ENCODE measurements at regions not wholly inside any gene's neighbourhood (a gene's known extent, or its start where the extent isn't known, plus 50 kb on each side); places are given as distances from the start of the nearest gene placed in this dataset.

- Histone ChIP-seq H3K27ac (no peak overlapping the region), H3K36me3 (no peaks in the 10 kb centered on the region), H3K9me3 (no peaks in the 10 kb centered on the region), H3K4me3 (no peak overlapping the region), H3K9ac (ENCODE audit: low read depth in 2 of 2, low read length in 2 of 2) (no peak overlapping the region), H3K27me3 (no peaks in the 10 kb centered on the region), H3K4me1 (no peaks in the 10 kb centered on the region)
- DNase-seq, result no peak
- intact Hi-C loops (cut with DNase I), result no loop called here
- no peak for TF ChIP-seq CTCF (IDR thresholded peaks at IDR 0.05)
These were observed 649.4 kb upstream of the PCDH20 start for GRCh38 chr13:62065016-62065415.

- no peak for TF ChIP-seq CTCF (IDR thresholded peaks at IDR 0.05)
- no peaks in the 10 kb centered on the region for H3K36me3 ChIP-seq
- H3K9ac ChIP-seq (ENCODE audit: low read depth in 2 of 2, low read length in 2 of 2), result no peak overlapping the region
- no peaks in the 10 kb centered on the region for H3K27me3 ChIP-seq
- no peaks in the 10 kb centered on the region for H3K4me1 ChIP-seq
- DNase-seq, result no peak
- no peak overlapping the region for H3K4me3 ChIP-seq
- no peaks in the 10 kb centered on the region for H3K9me3 ChIP-seq
- intact Hi-C loops (cut with DNase I), result no loop called here
- H3K27ac ChIP-seq, result no peak overlapping the region
These were observed 646.1 kb upstream of the PCDH20 start for GRCh38 chr13:62061751-62062150.

- no peaks in the 10 kb centered on the region for H3K9me3 ChIP-seq
- H3K9ac ChIP-seq (ENCODE audit: low read depth in 2 of 2, low read length in 2 of 2), result no peak overlapping the region
- no peak for TF ChIP-seq CTCF (IDR thresholded peaks at IDR 0.05)
- intact Hi-C loops (cut with DNase I), result no loop called here
- H3K4me3 ChIP-seq, result no peak overlapping the region
- no peaks in the 10 kb centered on the region for H3K36me3 ChIP-seq
- H3K27ac ChIP-seq, result no peak overlapping the region
- H3K27me3 ChIP-seq, result no peaks in the 10 kb centered on the region
- DNase-seq, result no peak
- H3K4me1 ChIP-seq, result no peaks in the 10 kb centered on the region
These were observed 644.9 kb upstream of the PCDH20 start for GRCh38 chr13:62060570-62060969.

- Histone ChIP-seq H3K9ac (ENCODE audit: low read depth in 2 of 2, low read length in 2 of 2) (no peak overlapping the region), H3K27ac (no peak overlapping the region), H3K36me3 (no peaks in the 10 kb centered on the region), H3K27me3 (no peaks in the 10 kb centered on the region), H3K9me3 (no peaks in the 10 kb centered on the region), H3K4me1 (no peaks in the 10 kb centered on the region), H3K4me3 (no peak overlapping the region)
- no peak for DNase-seq
- intact Hi-C loops (cut with DNase I), result no loop called here
- no peak for TF ChIP-seq CTCF (IDR thresholded peaks at IDR 0.05)
These were observed 641.6 kb upstream of the PCDH20 start for GRCh38 chr13:62057286-62057685.

- no peak overlapping the region for H3K4me3 ChIP-seq
- H3K4me1 ChIP-seq, result no peaks in the 10 kb centered on the region
- no peak overlapping the region for H3K27ac ChIP-seq
- no peaks in the 10 kb centered on the region for H3K36me3 ChIP-seq
- intact Hi-C loops (cut with DNase I), result no loop called here
- DNase-seq, result no peak
- no peak overlapping the region for H3K9ac ChIP-seq (ENCODE audit: low read depth in 2 of 2, low read length in 2 of 2)
- H3K27me3 ChIP-seq, result no peaks in the 10 kb centered on the region
- no peak for TF ChIP-seq CTCF (IDR thresholded peaks at IDR 0.05)
- no peaks in the 10 kb centered on the region for H3K9me3 ChIP-seq
These were observed 634.3 kb upstream of the PCDH20 start for GRCh38 chr13:62049992-62050391.

GRCh38 chr13:62046512-62046911 lies 630.9 kb upstream of the PCDH20 start:
- Histone ChIP-seq H3K4me1 (no peaks in the 10 kb centered on the region), H3K27ac (no peak overlapping the region), H3K9ac (ENCODE audit: low read depth in 2 of 2, low read length in 2 of 2) (no peak overlapping the region), H3K36me3 (no peaks in the 10 kb centered on the region), H3K27me3 (no peaks in the 10 kb centered on the region), H3K4me3 (no peak overlapping the region), H3K9me3 (no peaks in the 10 kb centered on the region)
- DNase-seq, result no peak
- intact Hi-C loops (cut with DNase I), result no loop called here
- no peak for TF ChIP-seq CTCF (IDR thresholded peaks at IDR 0.05)

All from colonic mucosa (tissue), 4 donors.